CD4-positive, alpha-beta T cell treated with Interleukin-17A for 1 hour (primary cell): ENCODE measurements at regions not wholly inside any gene's neighbourhood (a gene's known extent, or its start where the extent isn't known, plus 50 kb on each side); places are given as distances from the start of the nearest gene placed in this dataset.
"Not testable (repeated sequence)": the region's sequence is repeated elsewhere in the genome, so short reads cannot be mapped to it uniquely, and the experiment has no call there.

ENCODE experiments used
- DNase-seq: peaks from one replicate; pipeline ENCODE4 v3.0.0-alpha.2; 2020

GRCh38 chr1:95809391-95809790 is 575.4 kb downstream of the RWDD3 start:
- DNase-seq = no peak

GRCh38 chr1:95815511-95815910 is 581.5 kb downstream of the RWDD3 start:
- no peak for DNase-seq

GRCh38 chr1:95829556-95829955 is 595.5 kb downstream of the RWDD3 start:
- DNase-seq = no peak

- DNase-seq = no peak
Measured at GRCh38 chr1:95832370-95832769, 598.4 kb downstream of the RWDD3 start.

- no peak for DNase-seq
Measured at GRCh38 chr1:95849439-95849838, 615.4 kb downstream of the RWDD3 start.

GRCh38 chr1:95850165-95850649 is 616.2 kb downstream of the RWDD3 start:
- DNase-seq = no peak

- no peak for DNase-seq
Measured at GRCh38 chr1:95850763-95851162, 616.8 kb downstream of the RWDD3 start.

- DNase-seq = no peak
Measured at GRCh38 chr1:95852483-95853070, 618.6 kb downstream of the RWDD3 start.

GRCh38 chr1:95854457-95854856 is 620.4 kb downstream of the RWDD3 start:
- DNase-seq = no peak

GRCh38 chr1:95863086-95863485 is 629.1 kb downstream of the RWDD3 start:
- DNase-seq = no peak

GRCh38 chr1:95865769-95866168 is 631.8 kb downstream of the RWDD3 start:
- DNase-seq = no peak

- DNase-seq = no peak
Measured at GRCh38 chr1:95876276-95876675, 642.3 kb downstream of the RWDD3 start.

GRCh38 chr1:95879498-95880050 is 645.6 kb downstream of the RWDD3 start:
- DNase-seq = no peak

- DNase-seq = no peak
Measured at GRCh38 chr1:95888941-95889390, 655.0 kb downstream of the RWDD3 start.

- no peak for DNase-seq
Measured at GRCh38 chr1:95889400-95889799, 655.4 kb downstream of the RWDD3 start.

GRCh38 chr1:95893921-95894320 is 659.9 kb downstream of the RWDD3 start:
- DNase-seq = no peak

GRCh38 chr1:95903060-95903459 is 669.0 kb downstream of the RWDD3 start:
- no peak for DNase-seq

GRCh38 chr1:95905818-95906395 is 671.9 kb downstream of the RWDD3 start:
- DNase-seq = no peak

GRCh38 chr1:95911739-95912138 is 677.7 kb downstream of the RWDD3 start:
- DNase-seq = not testable (repeated sequence)

- no peak for DNase-seq
Measured at GRCh38 chr1:95916616-95917015, 682.6 kb downstream of the RWDD3 start.

GRCh38 chr1:95924684-95925083 is 690.7 kb downstream of the RWDD3 start:
- DNase-seq = no peak

- DNase-seq = no peak
Measured at GRCh38 chr1:95926331-95926730, 692.3 kb downstream of the RWDD3 start.

- DNase-seq = no peak
Measured at GRCh38 chr1:95927061-95927460, 693.1 kb downstream of the RWDD3 start.

- no peak for DNase-seq
Measured at GRCh38 chr1:95935719-95936118, 701.7 kb downstream of the RWDD3 start.
